ENCODE measurements at regions not wholly inside any gene's neighbourhood (a gene's known extent, or its start where the extent isn't known, plus 50 kb on each side); places are given as distances from the start of the nearest gene placed in this dataset.

GRCh38 chr2:30339071-30339470 is 107.7 kb downstream of the LBH start:
- intact Hi-C loops (cut with DNase I) = no loop called here
- DNase-seq = no peak

GRCh38 chr2:30341500-30342267 is 105.4 kb upstream of the LCLAT1 start:
- no peaks in the 10 kb centered on the region for H3K36me3 ChIP-seq
- intact Hi-C loops (cut with DNase I) = no loop called here
- no peak overlapping the region for H3K27ac ChIP-seq
- no peak for ATAC-seq
- no peaks in the 10 kb centered on the region for H3K27me3 ChIP-seq (ENCODE audit: low read depth)
- H3K4me3 ChIP-seq = no peak overlapping the region
- peaks cover 18% of the 10 kb centered on the region for H3K4me1 ChIP-seq
- H3K9me3 ChIP-seq = peaks cover 4% of the 10 kb centered on the region
- TF ChIP-seq CTCF (IDR thresholded peaks at IDR 0.05) = no peak
- no peak for DNase-seq

More at GRCh38 chr2:30339071-30339470, 107.7 kb downstream of the LBH start:
- peaks cover 4% of the 10 kb centered on the region for H3K9me3 ChIP-seq
- ATAC-seq = no peak
- no peaks in the 10 kb centered on the region for H3K27me3 ChIP-seq (ENCODE audit: low read depth)
- no peak for TF ChIP-seq CTCF (IDR thresholded peaks at IDR 0.05)
- no peak overlapping the region for H3K4me3 ChIP-seq
- H3K36me3 ChIP-seq = no peaks in the 10 kb centered on the region
- peaks cover 30% of the 10 kb centered on the region for H3K4me1 ChIP-seq
- H3K27ac ChIP-seq = no peak overlapping the region

- intact Hi-C loops (cut with DNase I) = no loop called here
- peaks cover 29% of the 10 kb centered on the region for H3K4me1 ChIP-seq
- TF ChIP-seq CTCF (IDR thresholded peaks at IDR 0.05) = no peak
- DNase-seq = peak; percentile 53
- ATAC-seq = peak; percentile 82 to 85
- H3K4me3 ChIP-seq = peak overlapping the region; percentile 50
- H3K27ac ChIP-seq = peak overlapping the region; percentile 77
- H3K36me3 ChIP-seq = no peaks in the 10 kb centered on the region
- no peaks in the 10 kb centered on the region for H3K27me3 ChIP-seq (ENCODE audit: low read depth)
- H3K9me3 ChIP-seq = peaks cover 4% of the 10 kb centered on the region
Measured at GRCh38 chr2:30346471-30347169, 100.4 kb upstream of the LCLAT1 start.

- TF ChIP-seq CTCF (IDR thresholded peaks at IDR 0.05) = no peak
- H3K36me3 ChIP-seq = no peaks in the 10 kb centered on the region
- H3K9me3 ChIP-seq = no peaks in the 10 kb centered on the region
- H3K4me1 ChIP-seq = peaks cover 31% of the 10 kb centered on the region
- peak overlapping the region; percentile 33 for H3K27ac ChIP-seq
- DNase-seq (no peak), ATAC-seq (no peak)
- no peak overlapping the region for H3K4me3 ChIP-seq
- H3K27me3 ChIP-seq (ENCODE audit: low read depth) = no peaks in the 10 kb centered on the region
- intact Hi-C loops (cut with DNase I) = no loop called here
Measured at GRCh38 chr2:30348825-30349224, 98.2 kb upstream of the LCLAT1 start.

- DNase-seq (no peak), ATAC-seq (no peak)
- no peaks in the 10 kb centered on the region for H3K9me3 ChIP-seq
- no peaks in the 10 kb centered on the region for H3K27me3 ChIP-seq (ENCODE audit: low read depth)
- H3K27ac ChIP-seq = no peak overlapping the region
- H3K4me1 ChIP-seq = peaks cover 31% of the 10 kb centered on the region
- H3K4me3 ChIP-seq = no peak overlapping the region
- intact Hi-C loops (cut with DNase I) = no loop called here
- TF ChIP-seq CTCF (IDR thresholded peaks at IDR 0.05) = no peak
- no peaks in the 10 kb centered on the region for H3K36me3 ChIP-seq
Measured at GRCh38 chr2:30349691-30350090, 97.4 kb upstream of the LCLAT1 start.

Measured in lower lobe of right lung (tissue), 2 donors.